ENCODE measurements at regions not wholly inside any gene's neighbourhood (a gene's known extent, or its start where the extent isn't known, plus 50 kb on each side); places are given as distances from the start of the nearest gene placed in this dataset.

DNA sequence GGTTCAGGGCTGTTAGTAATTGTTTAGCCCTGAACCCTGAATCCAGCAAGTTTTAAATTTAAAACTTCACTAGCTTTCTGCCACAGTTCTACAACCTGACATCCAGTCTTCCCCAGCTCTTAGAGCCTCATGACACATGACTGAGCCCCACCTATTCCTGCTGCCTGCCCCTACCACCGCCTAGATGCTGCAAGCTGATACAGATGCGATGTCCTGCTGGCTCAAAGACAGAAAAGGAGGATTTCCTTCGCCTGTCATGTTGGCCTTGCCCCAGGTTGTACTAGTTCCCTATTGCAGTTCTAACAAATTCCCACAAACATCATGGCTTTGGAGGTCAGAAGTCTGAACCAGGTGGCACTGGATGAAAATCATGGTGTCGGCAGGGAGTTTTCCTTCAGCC, 510.6 kb upstream of the PPP2R3A start:
- TF ChIP-seq EZH2 (IDR thresholded peaks at IDR 0.05) (no peak), POLR2AphosphoS5 (IDR thresholded peaks at IDR 0.05; ENCODE audit: borderline replicate concordance, low read depth, low read length) (no peak)

Measured in SK-N-MC (cell line).